ENCODE measurements at regions not wholly inside any gene's neighbourhood (a gene's known extent, or its start where the extent isn't known, plus 50 kb on each side); places are given as distances from the start of the nearest gene placed in this dataset.

DNA sequence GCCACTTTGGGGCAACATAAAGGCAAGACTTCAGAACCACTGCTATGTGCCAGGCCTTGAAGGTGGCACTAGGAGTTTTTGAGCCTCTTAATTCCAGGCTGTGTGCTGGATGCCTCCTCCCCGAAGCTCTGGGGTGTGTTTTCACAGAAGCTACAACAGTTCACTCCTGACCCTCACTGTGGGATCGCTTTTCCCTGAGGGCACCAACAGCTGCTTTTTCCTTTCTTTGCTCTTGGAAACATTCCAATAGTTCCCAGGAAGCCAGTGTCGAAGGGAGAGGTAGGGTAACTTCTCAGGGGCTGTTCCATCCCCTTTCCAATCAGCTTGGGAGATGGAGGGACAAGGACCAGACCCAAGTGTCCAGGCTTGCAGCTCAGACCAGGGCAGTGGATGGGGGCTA lies 153.4 kb downstream of the C1orf94 start:
- TF ChIP-seq, protein P1, sequence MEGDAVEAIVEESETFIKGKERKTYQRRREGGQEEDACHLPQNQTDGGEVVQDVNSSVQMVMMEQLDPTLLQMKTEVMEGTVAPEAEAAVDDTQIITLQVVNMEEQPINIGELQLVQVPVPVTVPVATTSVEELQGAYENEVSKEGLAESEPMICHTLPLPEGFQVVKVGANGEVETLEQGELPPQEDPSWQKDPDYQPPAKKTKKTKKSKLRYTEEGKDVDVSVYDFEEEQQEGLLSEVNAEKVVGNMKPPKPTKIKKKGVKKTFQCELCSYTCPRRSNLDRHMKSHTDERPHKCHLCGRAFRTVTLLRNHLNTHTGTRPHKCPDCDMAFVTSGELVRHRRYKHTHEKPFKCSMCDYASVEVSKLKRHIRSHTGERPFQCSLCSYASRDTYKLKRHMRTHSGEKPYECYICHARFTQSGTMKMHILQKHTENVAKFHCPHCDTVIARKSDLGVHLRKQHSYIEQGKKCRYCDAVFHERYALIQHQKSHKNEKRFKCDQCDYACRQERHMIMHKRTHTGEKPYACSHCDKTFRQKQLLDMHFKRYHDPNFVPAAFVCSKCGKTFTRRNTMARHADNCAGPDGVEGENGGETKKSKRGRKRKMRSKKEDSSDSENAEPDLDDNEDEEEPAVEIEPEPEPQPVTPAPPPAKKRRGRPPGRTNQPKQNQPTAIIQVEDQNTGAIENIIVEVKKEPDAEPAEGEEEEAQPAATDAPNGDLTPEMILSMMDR (IDR thresholded peaks at IDR 0.05 in 2 of 3, conservative IDR thresholded peaks at IDR 0.05 in 1 of 3; ENCODE audit: borderline replicate concordance in 1 of 3, insufficient read depth in 1 of 3, low read depth in 2 of 3, low read length in 2 of 3) = no peak
- TF ChIP-seq, protein P2, sequence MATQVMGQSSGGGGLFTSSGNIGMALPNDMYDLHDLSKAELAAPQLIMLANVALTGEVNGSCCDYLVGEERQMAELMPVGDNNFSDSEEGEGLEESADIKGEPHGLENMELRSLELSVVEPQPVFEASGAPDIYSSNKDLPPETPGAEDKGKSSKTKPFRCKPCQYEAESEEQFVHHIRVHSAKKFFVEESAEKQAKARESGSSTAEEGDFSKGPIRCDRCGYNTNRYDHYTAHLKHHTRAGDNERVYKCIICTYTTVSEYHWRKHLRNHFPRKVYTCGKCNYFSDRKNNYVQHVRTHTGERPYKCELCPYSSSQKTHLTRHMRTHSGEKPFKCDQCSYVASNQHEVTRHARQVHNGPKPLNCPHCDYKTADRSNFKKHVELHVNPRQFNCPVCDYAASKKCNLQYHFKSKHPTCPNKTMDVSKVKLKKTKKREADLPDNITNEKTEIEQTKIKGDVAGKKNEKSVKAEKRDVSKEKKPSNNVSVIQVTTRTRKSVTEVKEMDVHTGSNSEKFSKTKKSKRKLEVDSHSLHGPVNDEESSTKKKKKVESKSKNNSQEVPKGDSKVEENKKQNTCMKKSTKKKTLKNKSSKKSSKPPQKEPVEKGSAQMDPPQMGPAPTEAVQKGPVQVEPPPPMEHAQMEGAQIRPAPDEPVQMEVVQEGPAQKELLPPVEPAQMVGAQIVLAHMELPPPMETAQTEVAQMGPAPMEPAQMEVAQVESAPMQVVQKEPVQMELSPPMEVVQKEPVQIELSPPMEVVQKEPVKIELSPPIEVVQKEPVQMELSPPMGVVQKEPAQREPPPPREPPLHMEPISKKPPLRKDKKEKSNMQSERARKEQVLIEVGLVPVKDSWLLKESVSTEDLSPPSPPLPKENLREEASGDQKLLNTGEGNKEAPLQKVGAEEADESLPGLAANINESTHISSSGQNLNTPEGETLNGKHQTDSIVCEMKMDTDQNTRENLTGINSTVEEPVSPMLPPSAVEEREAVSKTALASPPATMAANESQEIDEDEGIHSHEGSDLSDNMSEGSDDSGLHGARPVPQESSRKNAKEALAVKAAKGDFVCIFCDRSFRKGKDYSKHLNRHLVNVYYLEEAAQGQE (IDR thresholded peaks at IDR 0.05; ENCODE audit: low read depth) = no peak
- TF ChIP-seq EZH2 (IDR thresholded peaks at IDR 0.05) (no peak), SP1 (IDR thresholded peaks at IDR 0.05; ENCODE audit: low read depth) (no peak), POLR2A (IDR thresholded peaks at IDR 0.05; ENCODE audit: borderline replicate concordance, extremely low read depth, insufficient read depth, insufficient read length) (no peak), EZH2phosphoT487 (IDR thresholded peaks at IDR 0.05; ENCODE audit: borderline replicate concordance) (no peak), CBX3 (IDR thresholded peaks at IDR 0.05; ENCODE audit: low read depth) (no peak), YY1 (IDR thresholded peaks at IDR 0.05; ENCODE audit: extremely low read depth, insufficient replicate concordance, low read depth, low read length) (no peak), JUND (IDR thresholded peaks at IDR 0.05) (no peak), POLR2AphosphoS5 (IDR thresholded peaks at IDR 0.05; ENCODE audit: low read depth, low read length) (no peak), ELF1 (IDR thresholded peaks at IDR 0.05; ENCODE audit: borderline replicate concordance, low read depth) (no peak), ZFX (IDR thresholded peaks at IDR 0.05) (no peak)

Data from HCT116 (cell line).